Activated CD8-positive, alpha-beta T cell treated with anti-CD3 and anti-CD28 coated beads for 36 hours (primary cell): ENCODE measurements at regions not wholly inside any gene's neighbourhood (a gene's known extent, or its start where the extent isn't known, plus 50 kb on each side); places are given as distances from the start of the nearest gene placed in this dataset.

Source experiments
- ATAC-seq: fragments of 200-7000 bp; cut with Tn5 transposase; one replicate; pipeline ENCODE4 v1.10.0; 2021; ENCODE audit warnings: mild to moderate bottlenecking, moderate library complexity
- CTCF ChIA-PET: fragments of 350-600 bp; sonication (Branson Sonifier 250); formaldehyde crosslinking; loops from one replicate; lab custom pipeline; 2021; ENCODE audit warnings: antibody characterized with exemption; lab: Charles Lee
- POLR2A ChIA-PET: fragments of 350-600 bp; sonication (Branson Sonifier 250); formaldehyde crosslinking; loops from one replicate; lab custom pipeline; 2021; ENCODE audit warnings: antibody characterized with exemption; lab: Charles Lee
- DNase-seq: peaks from one replicate; pipeline ENCODE4 v3.0.0-alpha.2; 2020
- H3K27ac Mint-ChIP-seq: one replicate; pipeline ENCODE4 v1.8.0; 2021; ENCODE audit warnings: mild to moderate bottlenecking, mixed read lengths
- H3K27me3 Mint-ChIP-seq: one replicate; pipeline ENCODE4 v1.8.0; 2021; ENCODE audit warnings: mixed read lengths
- H3K36me3 Mint-ChIP-seq: one replicate; pipeline ENCODE4 v1.8.0; 2021; ENCODE audit warnings: low read depth, mixed read lengths
- H3K4me1 Mint-ChIP-seq: one replicate; pipeline ENCODE4 v1.8.0; 2021; ENCODE audit warnings: low read depth, mixed read lengths
- H3K4me3 Mint-ChIP-seq: one replicate; pipeline ENCODE4 v1.8.0; 2021; ENCODE audit warnings: mild to moderate bottlenecking, moderate library complexity, mixed read lengths
- H3K9me3 Mint-ChIP-seq: one replicate; pipeline ENCODE4 v1.8.0; 2021; ENCODE audit warnings: mixed read lengths
- CTCF ChIP-seq: fragments of 200-600 bp; IDR thresholded peaks from one replicate; pipeline ENCODE4 v1.8.0; 2022; ENCODE audit warnings: antibody characterized with exemption, mild to moderate bottlenecking
- intact Hi-C: fragments of 100-400 bp; cut with micrococcal nuclease; formaldehyde crosslinking; loops from one replicate; pipeline ENCODE4 v1.10.0; 2022

- no peaks in the 10 kb centered on the region for H3K27me3 Mint-ChIP-seq
- no peak for ATAC-seq
- H3K4me3 Mint-ChIP-seq, result no peak overlapping the region
- ChIA-PET CTCF (no interaction called here), POLR2A (no interaction called here)
- peaks cover 1% of the 10 kb centered on the region for H3K9me3 Mint-ChIP-seq
- H3K27ac Mint-ChIP-seq, result no peak overlapping the region
- no peak for DNase-seq
- H3K4me1 Mint-ChIP-seq, result no peaks in the 10 kb centered on the region
- H3K36me3 Mint-ChIP-seq, result no peaks in the 10 kb centered on the region
- intact Hi-C loops, result no loop called here
- TF ChIP-seq CTCF, result no peak
These were observed 1535.7 kb downstream of the BRINP3 start for GRCh38 chr1:188941986-188942385.

- Mint-ChIP-seq H3K4me1 (no peaks in the 10 kb centered on the region), H3K27me3 (no peaks in the 10 kb centered on the region), H3K36me3 (no peaks in the 10 kb centered on the region), H3K27ac (no peak overlapping the region), H3K9me3 (no peaks in the 10 kb centered on the region), H3K4me3 (no peak overlapping the region)
- no peak for DNase-seq
- intact Hi-C loops, result no loop called here
- no peak for TF ChIP-seq CTCF
- no peak for ATAC-seq
- POLR2A ChIA-PET, result no interaction called here
- CTCF ChIA-PET, result no interaction called here
These were observed 1528.0 kb downstream of the BRINP3 start for GRCh38 chr1:188949701-188950100.

GRCh38 chr1:188958461-188959115 is 1519.1 kb downstream of the BRINP3 start:
- no peak overlapping the region for H3K4me3 Mint-ChIP-seq
- ChIA-PET POLR2A (interaction anchor here (0.7 kb wide), 1 partner anchor 1194 kb away, joined by 3 read pairs; no protein-coding TSS in a partner anchor), CTCF (no interaction called here)
- H3K27me3 Mint-ChIP-seq, result no peaks in the 10 kb centered on the region
- ATAC-seq (no peak), DNase-seq (no peak)
- H3K36me3 Mint-ChIP-seq, result no peaks in the 10 kb centered on the region
- TF ChIP-seq CTCF, result no peak
- intact Hi-C loops, result no loop called here
- no peaks in the 10 kb centered on the region for H3K4me1 Mint-ChIP-seq
- no peak overlapping the region for H3K27ac Mint-ChIP-seq
- peaks cover 21% of the 10 kb centered on the region for H3K9me3 Mint-ChIP-seq

- TF ChIP-seq CTCF, result no peak
- ATAC-seq (no peak), DNase-seq (no peak)
- ChIA-PET CTCF (no interaction called here), POLR2A (no interaction called here)
- intact Hi-C loops, result no loop called here
- Mint-ChIP-seq H3K27me3 (no peaks in the 10 kb centered on the region), H3K27ac (no peak overlapping the region), H3K36me3 (no peaks in the 10 kb centered on the region), H3K9me3 (peaks cover 16% of the 10 kb centered on the region), H3K4me1 (no peaks in the 10 kb centered on the region), H3K4me3 (no peak overlapping the region)
These were observed 1490.8 kb downstream of the BRINP3 start for GRCh38 chr1:188986745-188987417.

- H3K27me3 Mint-ChIP-seq, result no peaks in the 10 kb centered on the region
- DNase-seq (no peak), ATAC-seq (no peak)
- H3K4me1 Mint-ChIP-seq, result no peaks in the 10 kb centered on the region
- H3K36me3 Mint-ChIP-seq, result no peaks in the 10 kb centered on the region
- POLR2A ChIA-PET, result no interaction called here
- no peak overlapping the region for H3K4me3 Mint-ChIP-seq
- no peak for TF ChIP-seq CTCF
- CTCF ChIA-PET, result no interaction called here
- intact Hi-C loops, result no loop called here
- H3K9me3 Mint-ChIP-seq, result peaks cover 13% of the 10 kb centered on the region
- no peak overlapping the region for H3K27ac Mint-ChIP-seq
These were observed 1489.1 kb downstream of the BRINP3 start for GRCh38 chr1:188988589-188988988.
